GM21825 (cell line): ENCODE measurements at regions not wholly inside any gene's neighbourhood (a gene's known extent, or its start where the extent isn't known, plus 50 kb on each side); places are given as distances from the start of the nearest gene placed in this dataset.

ENCODE experiments used
- ATAC-seq: cut with Tn5 transposase; IDR thresholded peaks from one replicate; pipeline ENCODE4 v1.9.1; 2021; ENCODE audit warnings: mild to moderate bottlenecking, moderate library complexity; ENCODE audit not compliant: unreplicated experiment

GRCh38 chr2:176639671-176640070, 370.4 kb downstream of the MTX2 start:
- no peak for ATAC-seq

DNA sequence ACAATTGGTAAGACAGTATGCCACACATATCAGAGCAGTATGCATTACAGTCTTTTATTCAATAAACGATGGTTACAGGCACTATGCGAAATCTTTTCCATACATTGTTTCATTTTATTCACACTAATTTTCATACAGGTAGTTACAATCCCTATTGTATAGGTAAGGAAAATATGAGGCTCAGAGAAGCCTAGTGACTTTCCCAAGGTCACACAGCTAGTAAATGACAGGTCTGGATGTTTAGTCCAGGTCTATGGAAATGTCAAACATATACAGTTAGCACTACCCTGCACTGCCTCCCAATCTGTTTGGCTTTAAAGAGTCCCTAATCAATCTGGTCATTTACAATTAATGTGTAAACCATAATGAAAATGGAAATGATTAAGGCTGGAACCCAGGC, 372.2 kb downstream of the MTX2 start:
- ATAC-seq = no peak

- no peak for ATAC-seq
Observed at GRCh38 chr2:176642074-176642473, 372.8 kb downstream of the MTX2 start.

DNA sequence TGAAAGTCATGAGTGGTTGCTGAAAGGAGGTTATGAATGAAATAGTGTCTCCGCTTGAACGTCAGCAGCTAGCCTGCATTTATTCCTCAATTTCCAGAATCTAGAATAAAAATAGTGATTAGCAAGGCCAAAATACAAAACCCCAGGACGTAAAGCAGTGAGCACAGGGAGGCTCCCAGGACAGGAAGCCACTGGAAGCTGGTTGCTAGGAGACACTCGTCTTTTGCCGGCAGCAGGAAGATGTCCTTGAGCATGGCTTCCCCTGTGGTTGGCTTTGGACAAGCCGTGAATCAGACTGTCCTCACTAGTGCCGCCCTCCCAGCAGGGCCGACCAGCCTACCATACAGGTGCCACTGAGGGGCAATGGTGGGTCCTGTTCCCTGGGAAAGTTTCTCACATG, 374.4 kb downstream of the MTX2 start:
- ATAC-seq = no peak

DNA sequence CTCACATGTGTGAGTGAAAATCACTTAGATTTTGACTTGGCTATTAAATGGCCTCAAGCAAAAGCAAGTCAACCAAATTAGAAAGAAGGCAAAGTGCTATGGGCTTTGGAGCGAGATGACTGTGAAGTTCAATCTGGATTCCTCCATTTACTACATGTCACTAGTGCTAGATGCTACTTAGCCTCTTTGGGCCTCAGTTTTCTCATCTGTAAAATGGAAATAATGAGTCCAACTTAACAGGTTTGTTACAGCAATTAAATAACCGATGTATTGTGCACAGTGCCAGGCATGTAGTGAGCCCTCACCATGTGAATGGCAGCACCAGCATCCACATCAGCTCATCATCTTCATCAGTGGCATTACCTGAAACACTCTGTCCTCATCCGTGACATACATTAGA, 376.3 kb downstream of the MTX2 start:
- no peak for ATAC-seq

DNA sequence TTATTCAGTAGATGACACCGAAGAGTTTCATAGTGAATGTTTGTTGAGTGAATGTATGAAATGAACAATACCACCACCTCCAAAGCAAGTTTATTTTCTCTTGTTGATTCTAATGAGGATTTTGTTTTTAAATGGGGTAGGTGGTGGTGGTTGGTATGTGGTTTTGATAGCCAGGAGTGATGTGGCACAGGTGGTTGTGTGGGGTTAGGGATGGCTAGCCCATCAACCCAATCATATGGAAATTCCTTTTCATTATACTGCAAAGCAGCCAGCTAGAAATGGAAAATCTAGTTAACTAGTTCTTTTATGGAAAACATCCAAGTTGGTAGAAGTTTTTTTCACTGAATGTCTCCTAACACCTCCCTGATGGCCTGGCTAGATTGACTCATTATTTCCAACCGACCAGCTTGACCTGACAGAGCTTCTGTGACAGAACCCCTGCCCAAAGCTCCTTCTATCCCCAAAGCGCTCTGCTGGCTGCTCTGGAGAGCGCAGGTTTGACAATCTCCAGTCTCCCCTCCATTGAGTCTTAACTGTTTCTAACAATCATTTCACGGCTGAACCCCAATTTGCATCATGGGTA, 376.9 kb downstream of the MTX2 start:
- ATAC-seq = no peak

DNA sequence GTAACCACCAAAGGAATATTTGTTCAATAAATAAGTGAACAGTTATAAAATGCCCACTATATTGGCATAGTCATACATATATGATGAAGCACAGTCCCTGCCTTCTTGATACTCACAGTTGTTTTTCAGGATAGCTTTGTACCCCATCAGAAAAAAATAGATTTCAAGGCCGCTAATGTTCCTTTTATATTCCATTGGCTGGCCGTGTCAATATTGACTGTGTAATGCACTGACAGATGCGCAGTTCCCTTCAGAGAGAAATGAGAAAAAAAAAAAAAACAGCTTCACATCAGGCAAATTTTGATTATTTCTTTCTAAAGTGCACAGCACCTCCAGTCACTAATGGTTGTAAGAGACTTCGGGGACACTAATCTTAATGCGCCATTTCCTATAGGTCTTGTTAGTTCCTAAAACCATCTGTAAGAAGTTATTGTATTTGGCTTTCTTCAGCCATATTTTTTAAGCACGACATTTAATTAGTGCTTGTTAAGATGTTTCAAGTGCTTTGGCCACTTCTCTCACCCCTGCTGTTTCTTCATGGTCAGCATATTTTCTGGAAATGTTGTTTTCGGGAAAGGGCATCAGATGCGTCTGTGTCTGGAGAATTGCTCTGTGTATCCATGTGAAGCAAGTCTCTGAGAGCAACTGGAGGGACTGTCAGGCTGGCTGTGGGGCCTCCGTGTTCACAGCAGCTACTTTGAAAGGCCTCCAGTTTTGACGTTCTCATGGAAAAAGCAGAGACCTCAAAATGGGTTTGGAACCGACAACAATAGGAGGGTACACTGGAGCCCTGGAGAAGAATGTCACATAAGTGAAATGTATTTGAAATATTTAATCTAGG, 378.3 kb downstream of the MTX2 start:
- ATAC-seq = no peak

- no peak for ATAC-seq
Observed at GRCh38 chr2:176648700-176649297, 379.6 kb downstream of the MTX2 start.

DNA sequence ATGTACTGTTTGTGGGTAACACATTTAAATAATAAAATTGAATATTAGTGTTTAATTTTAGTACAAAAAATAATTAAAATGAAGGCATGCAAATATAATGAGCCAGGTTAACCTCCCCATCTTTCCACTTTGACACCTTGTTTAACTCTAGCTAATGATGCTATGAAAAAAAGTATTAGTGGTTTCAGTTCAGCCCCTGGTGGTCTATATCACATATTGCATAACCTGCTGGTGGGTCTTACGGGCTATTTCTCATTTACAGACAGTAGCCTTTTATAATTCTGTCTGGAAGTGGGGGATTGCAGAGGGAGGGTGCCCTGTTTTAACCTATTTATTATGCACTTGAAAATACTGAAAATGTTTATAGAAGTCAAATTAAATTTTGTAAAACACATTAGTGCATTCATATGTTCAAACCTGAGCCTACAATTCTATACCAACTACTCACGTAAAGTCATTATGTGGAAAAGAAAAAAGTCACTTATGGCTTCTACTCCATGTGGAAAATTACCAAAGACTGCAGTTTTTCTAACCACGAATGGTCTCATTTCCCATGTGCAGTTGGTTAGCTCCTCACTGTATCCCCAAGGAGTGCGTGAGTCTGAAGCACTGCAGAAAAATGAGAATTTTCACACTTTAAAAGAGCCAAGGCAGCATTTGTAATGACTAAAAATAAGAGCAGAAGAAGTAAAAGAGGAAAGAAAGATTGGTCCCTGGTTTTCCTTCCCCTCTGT, 381.0 kb downstream of the MTX2 start:
- ATAC-seq = no peak

DNA sequence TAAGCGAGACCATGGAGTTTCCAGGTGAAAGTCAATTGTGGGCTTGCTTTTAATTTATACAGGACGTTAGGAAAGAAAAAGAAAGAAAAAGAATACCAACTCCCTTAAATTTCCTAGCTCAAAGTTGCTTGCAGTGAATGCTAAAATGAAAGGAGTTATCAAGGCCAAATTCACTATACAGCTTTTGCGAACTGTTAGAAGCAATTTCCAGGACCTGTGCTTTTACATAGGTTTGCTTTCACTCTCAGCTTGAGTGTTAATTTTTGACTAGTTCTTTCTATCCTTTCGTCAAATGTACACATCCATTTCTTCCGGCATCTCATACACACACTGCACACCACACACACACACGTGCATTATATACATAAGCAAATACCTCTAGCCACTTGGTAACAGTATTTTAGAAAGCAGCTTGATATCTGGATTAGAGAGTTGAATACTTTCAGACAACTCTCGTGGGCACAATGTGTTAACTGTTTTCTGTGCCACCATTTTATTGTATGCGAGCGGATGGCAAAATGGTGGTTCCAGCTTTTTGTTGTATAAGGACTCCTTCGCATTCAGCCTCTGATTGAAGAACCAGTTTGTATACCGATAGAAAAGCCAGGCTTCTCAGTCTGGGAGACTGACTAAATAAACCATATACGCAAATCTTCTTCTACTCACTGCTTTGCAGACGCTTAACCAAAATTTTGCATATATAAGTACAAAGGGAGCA, 381.8 kb downstream of the MTX2 start:
- no peak for ATAC-seq

DNA sequence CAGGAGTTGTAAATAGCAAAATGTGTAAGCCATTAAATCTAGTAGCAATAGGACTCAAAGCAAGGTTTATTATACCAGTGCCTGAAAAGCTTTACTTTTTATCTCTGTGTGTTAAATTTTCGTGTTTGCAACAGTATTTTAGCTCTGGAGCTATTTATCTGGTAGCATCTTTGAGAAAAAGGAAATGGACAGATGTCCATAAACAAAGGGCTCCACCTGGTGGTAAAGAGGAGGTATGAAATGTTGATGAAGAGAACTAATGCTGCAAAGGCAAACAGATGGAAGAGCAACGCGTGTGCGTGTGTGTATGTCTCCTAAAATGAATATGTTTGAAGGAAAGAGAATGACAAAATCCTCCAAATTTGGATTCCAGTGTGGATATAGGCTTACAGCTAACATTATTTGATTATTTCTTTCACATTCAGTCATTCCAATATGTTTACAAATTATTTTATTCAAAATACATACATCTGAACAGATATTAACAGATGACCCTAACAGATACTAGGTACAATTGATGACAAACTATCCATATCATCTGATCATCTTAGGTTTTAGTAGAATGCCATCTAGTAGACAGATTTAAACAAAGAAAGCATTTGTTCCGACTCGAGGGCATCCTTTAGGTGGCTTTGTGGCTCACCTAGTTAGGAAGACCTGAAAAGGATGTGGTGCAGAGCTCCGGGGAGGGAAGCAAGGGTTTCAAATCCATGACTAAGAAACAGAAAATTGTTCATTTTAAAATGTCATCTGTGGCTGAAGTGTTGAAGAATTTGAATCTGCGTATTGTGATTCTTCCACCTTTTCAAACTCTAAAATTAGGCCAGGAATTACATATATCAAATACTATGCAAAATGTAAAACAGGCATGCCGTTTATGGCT, 383.3 kb downstream of the MTX2 start:
- ATAC-seq = no peak

GRCh38 chr2:176653479-176654443, 384.5 kb downstream of the MTX2 start:
- peak; percentile 87 for ATAC-seq

GRCh38 chr2:176656038-176656775, 387.0 kb downstream of the MTX2 start:
- no peak for ATAC-seq

DNA sequence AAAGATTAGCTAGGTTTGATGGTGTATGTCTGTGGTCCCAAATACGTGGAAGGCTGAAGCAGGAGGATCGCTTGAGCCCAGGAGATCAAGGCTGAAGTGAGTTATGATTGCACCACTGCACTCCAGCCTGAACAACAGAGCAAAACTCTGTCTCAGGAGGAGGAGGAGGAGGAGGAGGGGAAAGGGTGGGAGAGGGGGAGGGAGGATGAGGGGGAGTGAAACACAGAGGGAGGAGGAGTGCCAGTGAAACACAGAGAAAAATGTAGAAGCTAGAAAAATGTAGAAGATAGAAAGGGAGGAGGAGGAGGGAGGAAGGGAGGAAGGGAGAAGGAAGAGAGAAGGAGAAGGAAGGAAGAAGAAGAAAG, 387.5 kb downstream of the MTX2 start:
- no peak for ATAC-seq

DNA sequence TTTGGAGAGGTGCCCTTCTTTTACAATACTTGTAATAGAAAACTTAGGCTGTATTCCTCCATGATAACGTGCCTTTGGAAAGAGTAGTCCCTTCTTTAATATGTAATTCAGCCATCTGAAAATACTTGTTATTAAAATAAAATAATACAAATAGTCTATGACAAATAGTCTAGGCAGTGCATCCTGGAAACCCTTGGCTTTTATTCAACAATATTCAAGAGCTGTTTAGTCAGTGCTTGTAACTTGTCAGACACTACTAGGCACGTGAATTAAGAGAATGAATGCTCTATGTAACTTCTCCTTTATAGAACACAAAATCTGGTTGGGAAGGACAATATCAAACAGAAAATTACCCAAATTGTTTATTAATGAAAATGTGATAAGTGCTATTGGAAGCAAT, 388.2 kb downstream of the MTX2 start:
- ATAC-seq = no peak

- ATAC-seq = no peak
Observed at GRCh38 chr2:176658708-176659107, 389.5 kb downstream of the MTX2 start.

GRCh38 chr2:176662753-176663152, 393.5 kb downstream of the MTX2 start:
- no peak for ATAC-seq

- no peak for ATAC-seq
Observed at GRCh38 chr2:176664478-176664877, 395.2 kb downstream of the MTX2 start.
